ENCODE measurements at regions not wholly inside any gene's neighbourhood (a gene's known extent, or its start where the extent isn't known, plus 50 kb on each side); places are given as distances from the start of the nearest gene placed in this dataset.

DNA sequence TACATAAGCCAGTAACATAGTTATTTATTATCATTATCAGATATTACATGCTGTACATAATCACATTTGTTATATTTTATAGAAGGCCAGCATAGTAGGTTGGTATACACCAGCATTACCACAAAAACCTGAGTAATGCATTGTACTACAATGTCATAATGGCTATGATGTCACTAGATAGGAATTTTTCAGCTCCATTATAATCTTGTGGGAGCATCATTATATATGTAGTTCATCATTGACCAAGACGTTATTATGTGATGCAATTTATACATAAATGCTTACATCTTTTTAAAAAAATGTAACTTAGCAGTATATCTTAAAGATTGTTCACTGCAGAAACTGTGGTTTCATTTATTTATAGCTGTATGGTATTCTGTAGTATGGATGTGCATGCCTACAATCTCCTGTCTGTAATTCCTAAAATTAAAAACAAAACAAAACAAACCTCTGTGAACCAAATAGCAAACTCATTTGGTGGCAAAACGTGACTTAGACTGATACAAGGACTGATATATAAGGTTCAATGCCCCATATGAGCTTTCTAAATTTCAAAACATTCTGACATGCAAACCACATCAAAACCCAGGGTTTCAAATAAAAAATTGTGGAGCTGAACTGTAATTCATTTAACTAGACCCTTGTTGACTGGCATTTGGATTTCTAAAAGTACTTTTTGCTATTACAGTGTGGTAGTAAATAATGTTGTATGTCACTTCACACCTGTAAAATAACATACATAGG is 250.9 kb downstream of the DLEU7 start:
- Histone ChIP-seq H3K4me1 (ENCODE audit: control insufficient read depth, insufficient read depth, low read length) (peaks cover 4% of the 10 kb centered on the region; the same call in 1 of the 2 replicates), H3K36me3 (ENCODE audit: control insufficient read depth, insufficient read depth, low read length) (no peaks in the 10 kb centered on the region), H3K27ac (ENCODE audit: low read length) (no peak overlapping the region), H3K4me3 (ENCODE audit: low read length) (no peak overlapping the region), H3K9me3 (ENCODE audit: control insufficient read depth, insufficient read depth, low read length) (no peaks in the 10 kb centered on the region), H3K27me3 (ENCODE audit: control insufficient read depth, insufficient read depth, low read length) (no peaks in the 10 kb centered on the region)
- WGBS (ENCODE audit: insufficient coverage, insufficient read length): no CpG with 5 or more reads among the region's 2 CpGs
- DNase-seq (ENCODE audit: low read depth, low spot score): no peak

DNA sequence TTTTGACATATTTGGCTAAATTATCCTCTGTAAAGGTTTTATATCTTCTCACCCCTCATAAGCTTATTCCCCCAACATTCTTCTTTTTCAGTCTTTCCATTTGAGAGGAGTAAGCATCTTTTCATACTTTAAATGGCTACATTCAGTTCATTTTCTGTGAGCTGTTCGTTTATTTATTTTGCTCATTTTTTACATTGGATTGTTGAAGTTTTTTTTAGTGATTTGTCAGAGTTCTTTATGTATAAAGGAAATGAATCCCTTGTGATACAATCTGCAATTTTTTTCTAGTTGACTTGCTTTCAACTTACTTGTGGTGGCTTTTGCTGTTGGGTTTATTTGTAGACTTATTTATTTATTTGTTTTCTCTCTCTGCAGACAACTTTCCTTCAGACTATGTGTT is 250.3 kb downstream of the DLEU7 start:
- Histone ChIP-seq H3K27ac (ENCODE audit: low read length) (no peak overlapping the region), H3K4me1 (ENCODE audit: control insufficient read depth, insufficient read depth, low read length) (peaks cover 4% of the 10 kb centered on the region; the same call in 1 of the 2 replicates), H3K36me3 (ENCODE audit: control insufficient read depth, insufficient read depth, low read length) (no peaks in the 10 kb centered on the region), H3K4me3 (ENCODE audit: low read length) (no peak overlapping the region), H3K27me3 (ENCODE audit: control insufficient read depth, insufficient read depth, low read length) (no peaks in the 10 kb centered on the region), H3K9me3 (ENCODE audit: control insufficient read depth, insufficient read depth, low read length) (no peaks in the 10 kb centered on the region)
- DNase-seq (ENCODE audit: low read depth, low spot score): no peak
- WGBS (ENCODE audit: insufficient coverage, insufficient read length): no CpG with 5 or more reads among the region's 1 CpG

DNA sequence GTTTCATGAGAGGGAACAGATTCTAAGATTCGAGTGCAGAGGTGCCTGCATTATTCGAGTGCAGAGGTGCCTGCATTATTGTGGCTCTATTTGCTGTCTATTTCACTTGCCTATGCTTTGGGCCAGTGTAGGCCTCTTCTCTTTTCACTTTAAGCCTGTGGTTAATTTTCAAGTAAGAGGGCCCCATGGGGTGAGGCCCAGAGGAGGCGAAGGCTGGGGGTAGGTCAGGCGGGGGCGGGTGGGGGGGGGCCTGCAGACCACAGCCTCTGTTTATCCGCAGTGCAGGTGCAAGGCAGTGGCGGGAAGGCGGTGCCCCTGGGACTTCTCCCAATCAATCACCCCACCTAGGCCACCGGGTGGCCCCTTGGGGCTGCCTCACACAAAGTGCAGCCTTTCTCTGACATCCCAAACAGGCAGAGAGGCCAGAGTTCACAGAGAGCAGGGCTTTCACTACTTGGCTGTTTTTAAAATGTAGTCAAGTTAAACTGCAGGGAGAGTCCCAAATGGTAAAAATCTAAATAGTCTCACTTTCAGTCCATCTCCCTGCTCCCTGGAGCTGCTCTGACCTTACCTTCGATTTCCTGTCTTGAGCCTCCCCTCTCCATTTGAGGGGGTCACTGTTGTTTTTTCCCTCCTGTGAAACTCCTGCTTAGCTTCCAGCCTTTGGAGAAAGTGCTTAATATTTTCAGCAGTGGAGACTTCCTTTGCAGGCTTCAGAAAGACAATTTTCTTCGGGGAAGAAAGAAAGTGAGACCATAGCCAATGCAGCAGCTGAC is 249.0 kb downstream of the DLEU7 start:
- no CpG with 5 or more reads among the region's 11 CpGs for WGBS (ENCODE audit: insufficient coverage, insufficient read length)
- H3K4me1 ChIP-seq (ENCODE audit: control insufficient read depth, insufficient read depth, low read length): peaks cover 4% of the 10 kb centered on the region; the same call in 1 of the 2 replicates
- DNase-seq (ENCODE audit: low read depth, low spot score): no peak
- no peaks in the 10 kb centered on the region for H3K27me3 ChIP-seq (ENCODE audit: control insufficient read depth, insufficient read depth, low read length)
- no peaks in the 10 kb centered on the region for H3K9me3 ChIP-seq (ENCODE audit: control insufficient read depth, insufficient read depth, low read length)
- H3K36me3 ChIP-seq (ENCODE audit: control insufficient read depth, insufficient read depth, low read length): no peaks in the 10 kb centered on the region
- no peak overlapping the region for H3K4me3 ChIP-seq (ENCODE audit: low read length)
- no peak overlapping the region for H3K27ac ChIP-seq (ENCODE audit: low read length)

DNA sequence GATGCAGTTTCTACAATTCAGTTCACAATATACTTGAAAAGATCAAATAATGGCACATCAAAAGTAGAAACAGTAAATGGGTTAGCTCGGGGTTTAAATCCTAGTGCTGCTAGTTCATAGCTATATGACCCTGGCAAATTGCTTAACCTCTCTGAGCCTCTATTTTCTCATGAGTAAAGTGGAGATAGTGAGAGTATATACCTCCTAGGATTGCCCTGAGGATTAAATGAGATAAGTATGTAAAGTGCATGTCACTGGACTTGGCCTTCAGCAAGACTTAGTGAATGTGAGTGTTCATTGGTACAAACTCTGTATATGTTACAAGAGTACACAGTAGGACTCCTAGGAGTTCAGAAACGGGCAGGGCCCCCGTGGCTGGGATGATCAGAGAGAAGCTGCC is 248.3 kb downstream of the DLEU7 start:
- Histone ChIP-seq H3K27ac (ENCODE audit: low read length) (no peak overlapping the region), H3K4me3 (ENCODE audit: low read length) (no peak overlapping the region), H3K9me3 (ENCODE audit: control insufficient read depth, insufficient read depth, low read length) (no peaks in the 10 kb centered on the region), H3K36me3 (ENCODE audit: control insufficient read depth, insufficient read depth, low read length) (no peaks in the 10 kb centered on the region), H3K27me3 (ENCODE audit: control insufficient read depth, insufficient read depth, low read length) (no peaks in the 10 kb centered on the region), H3K4me1 (ENCODE audit: control insufficient read depth, insufficient read depth, low read length) (peaks cover 4% of the 10 kb centered on the region; the same call in 1 of the 2 replicates)
- no peak for DNase-seq (ENCODE audit: low read depth, low spot score)
- no CpG with 5 or more reads among the region's 3 CpGs for WGBS (ENCODE audit: insufficient coverage, insufficient read length)

DNA sequence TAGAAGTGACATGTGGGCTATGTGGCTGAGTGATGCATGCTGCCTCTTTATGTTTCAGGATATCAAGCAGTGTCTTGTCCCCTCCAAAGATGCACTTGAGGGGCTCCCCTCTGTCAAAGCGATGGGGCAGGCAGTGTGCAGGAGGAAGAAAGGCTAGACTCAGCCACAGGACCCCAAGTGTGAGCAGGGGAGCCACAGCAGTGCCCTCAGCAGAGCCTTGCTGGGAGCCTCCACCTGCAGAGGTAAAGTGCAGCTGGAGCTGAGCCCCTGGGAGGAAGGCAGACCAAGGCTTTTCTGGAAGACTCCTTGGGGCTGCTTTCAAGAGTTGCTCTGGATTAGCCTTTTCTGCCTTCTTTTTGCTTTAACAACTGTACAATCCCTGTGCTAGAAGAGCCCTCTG is 247.3 kb downstream of the DLEU7 start:
- Histone ChIP-seq H3K4me1 (ENCODE audit: control insufficient read depth, insufficient read depth, low read length) (peaks cover 4% of the 10 kb centered on the region; the same call in 1 of the 2 replicates), H3K9me3 (ENCODE audit: control insufficient read depth, insufficient read depth, low read length) (no peaks in the 10 kb centered on the region), H3K36me3 (ENCODE audit: control insufficient read depth, insufficient read depth, low read length) (no peaks in the 10 kb centered on the region), H3K4me3 (ENCODE audit: low read length) (no peak overlapping the region), H3K27ac (ENCODE audit: low read length) (no peak overlapping the region), H3K27me3 (ENCODE audit: control insufficient read depth, insufficient read depth, low read length) (no peaks in the 10 kb centered on the region)
- DNase-seq (ENCODE audit: low read depth, low spot score): no peak
- no CpG with 5 or more reads among the region's 1 CpG for WGBS (ENCODE audit: insufficient coverage, insufficient read length)

DNA sequence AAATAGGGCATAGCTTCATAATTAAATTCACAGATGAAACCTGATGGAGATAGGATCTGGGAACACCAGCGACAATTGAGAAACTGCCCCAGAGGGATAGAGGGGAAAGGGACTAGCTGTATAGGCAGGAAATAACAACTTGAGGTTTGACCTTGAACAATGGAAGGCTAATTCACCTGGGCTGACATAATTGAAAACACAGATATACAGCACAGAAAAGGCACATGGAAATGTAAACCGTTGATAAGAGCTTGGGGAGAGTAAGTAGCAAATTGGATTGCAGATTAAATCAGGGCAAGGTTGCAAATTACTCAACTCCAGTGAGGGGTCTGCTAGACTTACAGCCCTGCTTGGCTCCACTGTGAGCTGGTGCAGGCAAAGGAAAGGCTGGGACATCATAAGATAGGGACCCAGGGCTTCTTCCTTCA is 246.7 kb downstream of the DLEU7 start:
- WGBS (ENCODE audit: insufficient coverage, insufficient read length): no CpG with 5 or more reads among the region's 2 CpGs
- peaks cover 4% of the 10 kb centered on the region; the same call in 1 of the 2 replicates for H3K4me1 ChIP-seq (ENCODE audit: control insufficient read depth, insufficient read depth, low read length)
- no peak for DNase-seq (ENCODE audit: low read depth, low spot score)
- H3K27me3 ChIP-seq (ENCODE audit: control insufficient read depth, insufficient read depth, low read length): no peaks in the 10 kb centered on the region
- no peaks in the 10 kb centered on the region for H3K36me3 ChIP-seq (ENCODE audit: control insufficient read depth, insufficient read depth, low read length)
- no peak overlapping the region for H3K27ac ChIP-seq (ENCODE audit: low read length)
- no peaks in the 10 kb centered on the region for H3K9me3 ChIP-seq (ENCODE audit: control insufficient read depth, insufficient read depth, low read length)
- H3K4me3 ChIP-seq (ENCODE audit: low read length): no peak overlapping the region

DNA sequence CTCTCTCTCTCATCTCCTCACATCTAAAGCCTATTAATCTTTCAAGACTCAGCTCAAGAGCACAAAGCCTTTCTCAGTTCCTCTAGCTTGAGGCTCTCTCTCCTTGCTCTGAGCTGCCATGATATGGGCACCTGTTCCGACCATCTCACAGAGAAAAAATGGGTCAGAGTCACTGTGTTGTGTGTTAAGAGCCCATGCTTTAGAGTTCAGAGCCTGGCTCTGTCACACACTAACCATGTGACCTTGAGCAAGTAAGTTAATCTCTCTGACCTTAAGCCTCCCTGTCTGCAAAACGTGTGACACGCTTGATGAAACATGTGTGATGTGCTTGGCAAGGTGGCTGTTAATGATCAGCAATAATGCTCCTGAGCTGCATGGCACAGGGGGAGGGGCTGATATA is 245.2 kb downstream of the DLEU7 start:
- peaks cover 4% of the 10 kb centered on the region; the same call in 1 of the 2 replicates for H3K4me1 ChIP-seq (ENCODE audit: control insufficient read depth, insufficient read depth, low read length)

DNA sequence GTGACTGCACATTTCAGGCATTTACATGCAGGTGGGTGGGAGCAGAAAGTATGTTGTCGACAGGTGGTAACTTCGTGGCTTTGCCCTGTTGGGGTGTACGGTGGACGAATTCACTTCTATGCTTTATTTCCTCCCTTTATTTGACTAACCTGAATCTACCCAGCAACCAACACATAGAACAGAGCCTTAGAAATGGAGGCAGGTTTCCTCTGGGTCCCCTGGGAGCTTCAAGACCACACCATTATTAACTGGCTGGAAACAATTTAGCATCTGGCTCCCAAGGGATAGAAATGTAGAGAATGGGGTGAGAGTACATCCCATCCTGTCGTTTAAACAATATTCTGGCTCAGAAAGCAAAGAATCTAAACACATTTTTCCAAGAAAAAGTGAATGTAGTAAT is 244.4 kb downstream of the DLEU7 start:
- DNase-seq (ENCODE audit: low read depth, low spot score): no peak
- H3K27me3 ChIP-seq (ENCODE audit: control insufficient read depth, insufficient read depth, low read length): no peaks in the 10 kb centered on the region; the same call in 1 of the 2 replicates
- WGBS (ENCODE audit: insufficient coverage, insufficient read length): no CpG with 5 or more reads among the region's 5 CpGs
- H3K4me1 ChIP-seq (ENCODE audit: control insufficient read depth, insufficient read depth, low read length): peaks cover 4% of the 10 kb centered on the region; the same call in 1 of the 2 replicates
- H3K4me3 ChIP-seq (ENCODE audit: low read length): no peak overlapping the region
- no peaks in the 10 kb centered on the region for H3K36me3 ChIP-seq (ENCODE audit: control insufficient read depth, insufficient read depth, low read length)
- no peak overlapping the region for H3K27ac ChIP-seq (ENCODE audit: low read length)
- H3K9me3 ChIP-seq (ENCODE audit: control insufficient read depth, insufficient read depth, low read length): no peaks in the 10 kb centered on the region

More for the DNA sequence above, 245.2 kb downstream of the DLEU7 start:
- no peak overlapping the region for H3K4me3 ChIP-seq (ENCODE audit: low read length)
- WGBS (ENCODE audit: insufficient coverage, insufficient read length): no CpG with 5 or more reads among the region's 3 CpGs
- no peaks in the 10 kb centered on the region for H3K9me3 ChIP-seq (ENCODE audit: control insufficient read depth, insufficient read depth, low read length)
- DNase-seq (ENCODE audit: low read depth, low spot score): no peak
- no peaks in the 10 kb centered on the region for H3K36me3 ChIP-seq (ENCODE audit: control insufficient read depth, insufficient read depth, low read length)
- H3K27me3 ChIP-seq (ENCODE audit: control insufficient read depth, insufficient read depth, low read length): no peaks in the 10 kb centered on the region
- H3K27ac ChIP-seq (ENCODE audit: low read length): no peak overlapping the region

DNA sequence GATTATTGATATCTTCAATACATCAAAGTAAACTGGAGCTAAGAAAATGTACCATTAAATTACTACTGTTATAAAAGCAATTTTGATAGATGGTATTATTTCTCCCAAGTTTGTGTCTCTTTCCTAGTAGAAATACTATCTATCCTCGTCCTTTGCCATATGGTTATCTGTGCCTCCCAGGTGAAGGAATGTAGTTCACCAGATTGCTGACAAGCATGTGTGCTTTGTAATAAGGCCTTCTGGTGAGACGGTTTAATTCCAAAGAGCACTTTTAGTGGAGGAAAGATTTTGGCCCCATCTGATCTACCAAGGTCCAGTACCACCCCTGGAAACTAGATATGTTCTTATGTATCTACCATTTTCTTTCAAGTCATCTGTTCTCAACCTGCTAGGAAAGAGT is 243.6 kb downstream of the DLEU7 start:
- no CpG with 5 or more reads among the region's 2 CpGs for WGBS (ENCODE audit: insufficient coverage, insufficient read length)
- Histone ChIP-seq H3K9me3 (ENCODE audit: control insufficient read depth, insufficient read depth, low read length) (no peaks in the 10 kb centered on the region), H3K36me3 (ENCODE audit: control insufficient read depth, insufficient read depth, low read length) (no peaks in the 10 kb centered on the region), H3K27me3 (ENCODE audit: control insufficient read depth, insufficient read depth, low read length) (no peaks in the 10 kb centered on the region; the same call in 1 of the 2 replicates), H3K4me3 (ENCODE audit: low read length) (no peak overlapping the region), H3K4me1 (ENCODE audit: control insufficient read depth, insufficient read depth, low read length) (no peaks in the 10 kb centered on the region), H3K27ac (ENCODE audit: low read length) (no peak overlapping the region)
- DNase-seq (ENCODE audit: low read depth, low spot score): no peak

DNA sequence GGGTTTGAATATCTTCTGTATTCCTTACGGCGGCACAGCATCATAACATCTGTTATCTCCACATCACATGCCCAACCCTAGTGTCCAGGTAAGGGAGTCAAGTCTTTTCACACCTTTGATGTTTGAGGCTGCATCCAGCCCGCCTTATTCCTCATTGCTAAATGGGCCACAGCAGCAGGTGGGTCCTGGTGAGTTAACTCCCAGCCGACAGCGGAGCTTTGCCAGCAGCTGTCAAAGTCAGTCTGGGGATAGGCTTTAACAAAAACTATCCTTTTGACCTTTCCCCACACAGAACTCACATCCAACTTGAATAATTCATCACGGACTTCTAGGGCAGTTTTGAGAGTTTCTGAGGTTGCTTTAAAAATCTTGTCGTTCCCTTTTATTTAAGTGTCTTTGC is 235.1 kb downstream of the DLEU7 start:
- no CpG with 5 or more reads among the region's 7 CpGs for WGBS (ENCODE audit: insufficient coverage, insufficient read length)

More for the DNA sequence above, 235.1 kb downstream of the DLEU7 start:
- Histone ChIP-seq H3K4me3 (ENCODE audit: low read length) (no peak overlapping the region), H3K27me3 (ENCODE audit: control insufficient read depth, insufficient read depth, low read length) (no peaks in the 10 kb centered on the region; the same call in 1 of the 2 replicates), H3K36me3 (ENCODE audit: control insufficient read depth, insufficient read depth, low read length) (no peaks in the 10 kb centered on the region), H3K9me3 (ENCODE audit: control insufficient read depth, insufficient read depth, low read length) (no peaks in the 10 kb centered on the region), H3K4me1 (ENCODE audit: control insufficient read depth, insufficient read depth, low read length) (no peaks in the 10 kb centered on the region), H3K27ac (ENCODE audit: low read length) (no peak overlapping the region)
- no peak for DNase-seq (ENCODE audit: low read depth, low spot score)

All from iPS DF 6.9 (cell line).